ENCODE measurements at regions not wholly inside any gene's neighbourhood (a gene's known extent, or its start where the extent isn't known, plus 50 kb on each side); places are given as distances from the start of the nearest gene placed in this dataset.
"Not testable (repeated sequence)": the region's sequence is repeated elsewhere in the genome, so short reads cannot be mapped to it uniquely, and the experiment has no call there.

DNA sequence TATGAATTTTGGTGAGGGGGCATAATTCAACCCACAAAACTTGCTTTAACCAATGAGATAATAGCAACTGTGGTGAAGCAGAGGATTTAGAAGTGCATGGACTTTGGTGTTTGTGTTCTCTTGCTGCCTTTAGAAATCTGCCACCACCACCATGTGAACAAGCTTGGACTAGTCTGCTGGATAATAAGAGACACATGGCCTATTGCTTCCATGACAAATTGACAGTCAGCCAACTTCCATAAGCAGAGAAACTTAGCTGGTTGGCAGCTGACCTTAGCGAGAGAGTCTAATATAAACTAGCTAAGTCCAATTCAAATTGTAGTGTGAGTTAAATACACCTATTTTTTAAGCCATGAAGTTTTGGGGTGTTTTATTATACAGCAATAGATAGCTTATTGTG, 482.1 kb upstream of the ANO5 start:
- Histone ChIP-seq H3K27me3 (ENCODE audit: insufficient read depth, poor library complexity, severe bottlenecking) (no peaks in the 10 kb centered on the region), H3K4me1 (ENCODE audit: insufficient read depth, poor library complexity, severe bottlenecking) (no peaks in the 10 kb centered on the region), H3K9me3 (ENCODE audit: severe bottlenecking) (no peaks in the 10 kb centered on the region), H3K27ac (ENCODE audit: poor library complexity, severe bottlenecking) (no peak overlapping the region), H3K36me3 (ENCODE audit: low read depth) (no peaks in the 10 kb centered on the region), H3K4me3 (ENCODE audit: severe bottlenecking) (no peak overlapping the region)
- ATAC-seq (ENCODE audit: low read depth) (no peak), DNase-seq (ENCODE audit: low spot score) (no peak)
- TF ChIP-seq, protein P1, sequence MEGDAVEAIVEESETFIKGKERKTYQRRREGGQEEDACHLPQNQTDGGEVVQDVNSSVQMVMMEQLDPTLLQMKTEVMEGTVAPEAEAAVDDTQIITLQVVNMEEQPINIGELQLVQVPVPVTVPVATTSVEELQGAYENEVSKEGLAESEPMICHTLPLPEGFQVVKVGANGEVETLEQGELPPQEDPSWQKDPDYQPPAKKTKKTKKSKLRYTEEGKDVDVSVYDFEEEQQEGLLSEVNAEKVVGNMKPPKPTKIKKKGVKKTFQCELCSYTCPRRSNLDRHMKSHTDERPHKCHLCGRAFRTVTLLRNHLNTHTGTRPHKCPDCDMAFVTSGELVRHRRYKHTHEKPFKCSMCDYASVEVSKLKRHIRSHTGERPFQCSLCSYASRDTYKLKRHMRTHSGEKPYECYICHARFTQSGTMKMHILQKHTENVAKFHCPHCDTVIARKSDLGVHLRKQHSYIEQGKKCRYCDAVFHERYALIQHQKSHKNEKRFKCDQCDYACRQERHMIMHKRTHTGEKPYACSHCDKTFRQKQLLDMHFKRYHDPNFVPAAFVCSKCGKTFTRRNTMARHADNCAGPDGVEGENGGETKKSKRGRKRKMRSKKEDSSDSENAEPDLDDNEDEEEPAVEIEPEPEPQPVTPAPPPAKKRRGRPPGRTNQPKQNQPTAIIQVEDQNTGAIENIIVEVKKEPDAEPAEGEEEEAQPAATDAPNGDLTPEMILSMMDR (IDR thresholded peaks at IDR 0.05; ENCODE audit: poor library complexity, severe bottlenecking): no peak

DNA sequence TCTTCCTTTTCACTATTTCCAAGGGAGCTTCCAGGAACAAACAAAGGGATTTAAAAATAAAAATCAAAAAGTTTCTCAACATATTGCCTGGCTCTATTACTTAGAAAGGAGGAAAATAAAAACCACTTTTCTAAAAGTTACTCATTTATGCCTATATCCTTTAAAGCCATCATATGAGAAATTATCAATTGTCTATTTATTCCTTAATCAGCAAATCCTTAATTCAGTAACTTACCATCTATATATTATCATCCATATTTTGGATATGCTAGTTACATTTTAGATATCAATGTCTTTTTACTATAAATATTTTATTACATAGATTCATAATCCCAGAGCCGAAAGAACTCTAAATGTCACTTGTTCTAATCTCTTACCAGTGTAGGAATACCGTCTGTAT, 481.5 kb upstream of the ANO5 start:
- no peak overlapping the region for H3K4me3 ChIP-seq (ENCODE audit: severe bottlenecking)
- no peak overlapping the region for H3K27ac ChIP-seq (ENCODE audit: poor library complexity, severe bottlenecking)
- no peaks in the 10 kb centered on the region for H3K9me3 ChIP-seq (ENCODE audit: severe bottlenecking)
- TF ChIP-seq, protein P1 (IDR thresholded peaks at IDR 0.05; ENCODE audit: poor library complexity, severe bottlenecking): no peak
- no peaks in the 10 kb centered on the region for H3K36me3 ChIP-seq (ENCODE audit: low read depth)
- no peaks in the 10 kb centered on the region for H3K4me1 ChIP-seq (ENCODE audit: insufficient read depth, poor library complexity, severe bottlenecking)
- no peak for DNase-seq (ENCODE audit: low spot score)
- no peak for ATAC-seq (ENCODE audit: low read depth)
- H3K27me3 ChIP-seq (ENCODE audit: insufficient read depth, poor library complexity, severe bottlenecking): no peaks in the 10 kb centered on the region

DNA sequence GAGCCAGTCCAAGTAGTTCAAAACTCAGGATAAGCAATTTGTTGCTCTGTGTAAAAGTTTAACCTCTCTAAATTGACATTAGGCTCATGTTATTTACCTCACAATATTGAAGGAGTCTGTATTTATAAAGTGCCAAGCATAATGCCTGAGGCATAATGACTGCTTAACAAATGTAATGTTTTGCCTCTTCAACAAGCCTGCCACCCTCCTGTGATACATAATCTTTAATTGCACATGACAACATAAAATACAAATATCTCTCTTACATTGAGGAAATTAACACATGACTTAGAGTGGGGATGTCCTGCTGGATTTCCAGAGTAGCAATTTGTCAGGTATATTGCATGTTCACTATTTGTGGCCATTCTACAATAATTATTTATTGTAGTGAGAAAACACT, 469.2 kb upstream of the ANO5 start:
- H3K27me3 ChIP-seq (ENCODE audit: insufficient read depth, poor library complexity, severe bottlenecking): no peaks in the 10 kb centered on the region
- TF ChIP-seq, protein P1 (IDR thresholded peaks at IDR 0.05; ENCODE audit: poor library complexity, severe bottlenecking): no peak
- H3K4me3 ChIP-seq (ENCODE audit: severe bottlenecking): no peak overlapping the region
- H3K27ac ChIP-seq (ENCODE audit: poor library complexity, severe bottlenecking): no peak overlapping the region
- H3K36me3 ChIP-seq (ENCODE audit: low read depth): no peaks in the 10 kb centered on the region
- DNase-seq (ENCODE audit: low spot score) (no peak), ATAC-seq (ENCODE audit: low read depth) (no peak)
- no peaks in the 10 kb centered on the region for H3K9me3 ChIP-seq (ENCODE audit: severe bottlenecking)
- H3K4me1 ChIP-seq (ENCODE audit: insufficient read depth, poor library complexity, severe bottlenecking): no peaks in the 10 kb centered on the region

DNA sequence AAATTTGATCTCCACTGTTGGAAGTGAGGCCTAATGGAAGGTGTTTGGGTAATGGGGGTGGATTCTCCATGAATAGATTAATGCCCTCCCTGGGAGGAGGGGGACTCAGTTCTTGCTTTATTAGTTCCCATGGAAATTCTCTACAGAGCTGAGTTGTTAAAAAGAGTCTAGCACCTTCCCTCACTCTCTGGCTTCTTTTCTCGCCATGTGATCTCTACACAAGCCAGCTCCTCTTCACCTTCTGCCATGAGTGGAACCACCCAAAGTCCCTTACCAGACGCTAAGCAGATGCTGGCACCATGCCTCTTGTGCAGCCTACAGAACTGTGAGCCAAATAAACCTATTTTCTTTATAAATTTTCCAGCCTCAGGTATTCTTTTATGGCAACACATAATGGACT, 465.8 kb upstream of the ANO5 start:
- Histone ChIP-seq H3K27ac (ENCODE audit: poor library complexity, severe bottlenecking) (no peak overlapping the region), H3K4me3 (ENCODE audit: severe bottlenecking) (no peak overlapping the region), H3K4me1 (ENCODE audit: insufficient read depth, poor library complexity, severe bottlenecking) (no peaks in the 10 kb centered on the region), H3K36me3 (ENCODE audit: low read depth) (no peaks in the 10 kb centered on the region), H3K27me3 (ENCODE audit: insufficient read depth, poor library complexity, severe bottlenecking) (no peaks in the 10 kb centered on the region), H3K9me3 (ENCODE audit: severe bottlenecking) (no peaks in the 10 kb centered on the region)
- TF ChIP-seq, protein P1 (IDR thresholded peaks at IDR 0.05; ENCODE audit: poor library complexity, severe bottlenecking): no peak
- ATAC-seq (ENCODE audit: low read depth): no peak
- DNase-seq (ENCODE audit: low spot score): no peak

DNA sequence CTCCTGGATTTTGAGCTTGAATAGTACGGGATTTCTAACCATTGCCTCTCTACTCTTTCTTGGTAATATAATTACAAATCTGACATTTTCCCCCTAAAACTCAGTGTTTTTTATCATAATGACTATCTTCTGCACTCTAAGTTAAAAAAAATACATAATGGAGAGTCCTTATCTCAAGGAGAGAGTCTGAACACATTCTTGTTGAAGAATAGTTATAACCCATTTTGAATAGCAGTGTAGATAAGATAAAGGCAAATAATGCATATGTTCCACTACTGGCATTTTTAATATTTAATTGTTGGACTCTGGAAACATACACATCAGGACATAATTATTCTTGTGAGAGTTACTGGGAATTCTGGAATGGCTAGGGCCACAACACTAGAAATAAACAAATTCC, 456.5 kb upstream of the ANO5 start:
- Histone ChIP-seq H3K4me1 (ENCODE audit: insufficient read depth, poor library complexity, severe bottlenecking) (no peaks in the 10 kb centered on the region), H3K36me3 (ENCODE audit: low read depth) (no peaks in the 10 kb centered on the region), H3K27me3 (ENCODE audit: insufficient read depth, poor library complexity, severe bottlenecking) (no peaks in the 10 kb centered on the region), H3K4me3 (ENCODE audit: severe bottlenecking) (no peak overlapping the region), H3K9me3 (ENCODE audit: severe bottlenecking) (no peaks in the 10 kb centered on the region), H3K27ac (ENCODE audit: poor library complexity, severe bottlenecking) (no peak overlapping the region)
- ATAC-seq (ENCODE audit: low read depth) (no peak), DNase-seq (ENCODE audit: low spot score) (no peak)
- TF ChIP-seq, protein P1 (IDR thresholded peaks at IDR 0.05; ENCODE audit: poor library complexity, severe bottlenecking): no peak

DNA sequence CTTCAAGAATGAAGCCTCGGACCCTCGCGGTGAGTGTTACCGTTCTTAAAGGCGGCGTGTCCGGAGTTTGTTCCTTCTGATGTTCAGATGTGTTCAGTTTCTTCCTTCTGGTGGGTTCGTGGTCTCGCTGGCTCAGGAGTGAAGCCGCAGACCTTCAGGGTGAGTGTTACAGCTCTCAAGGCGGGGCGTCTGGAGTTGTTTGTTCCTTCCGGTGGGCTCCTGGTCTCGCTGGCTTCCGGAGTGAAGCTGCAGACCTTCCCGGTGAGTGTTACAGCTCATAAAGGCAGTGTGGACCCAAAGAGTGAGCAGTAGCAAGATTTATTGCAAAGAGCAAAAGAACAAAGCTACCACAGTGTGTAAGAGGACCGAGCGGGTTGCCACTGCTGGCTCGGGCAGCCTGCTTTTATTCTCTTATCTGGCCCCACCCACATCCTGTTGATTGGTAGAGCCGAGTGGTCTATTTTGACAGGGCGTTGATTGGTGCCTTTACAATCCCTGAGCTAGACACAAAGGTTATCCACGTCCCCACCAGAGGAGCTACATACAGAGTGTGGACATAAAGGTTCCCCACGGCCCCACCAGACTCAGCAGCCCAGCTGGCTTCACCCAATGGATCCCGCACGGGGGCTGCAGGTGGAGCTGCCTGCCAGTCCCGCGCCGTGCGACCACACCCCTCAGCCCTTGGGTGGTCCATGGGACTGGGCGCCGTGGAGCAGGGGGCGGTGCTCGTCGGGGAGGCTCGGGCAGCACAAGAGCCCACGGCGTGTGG, 440.2 kb upstream of the ANO5 start:
- not testable (repeated sequence) for H3K4me1 ChIP-seq (ENCODE audit: insufficient read depth, poor library complexity, severe bottlenecking); H3K4me3 ChIP-seq (ENCODE audit: severe bottlenecking); H3K27me3 ChIP-seq (ENCODE audit: insufficient read depth, poor library complexity, severe bottlenecking); H3K27ac ChIP-seq (ENCODE audit: poor library complexity, severe bottlenecking); DNase-seq (ENCODE audit: low spot score); ATAC-seq (ENCODE audit: low read depth); H3K36me3 ChIP-seq (ENCODE audit: low read depth); H3K9me3 ChIP-seq (ENCODE audit: severe bottlenecking)

DNA sequence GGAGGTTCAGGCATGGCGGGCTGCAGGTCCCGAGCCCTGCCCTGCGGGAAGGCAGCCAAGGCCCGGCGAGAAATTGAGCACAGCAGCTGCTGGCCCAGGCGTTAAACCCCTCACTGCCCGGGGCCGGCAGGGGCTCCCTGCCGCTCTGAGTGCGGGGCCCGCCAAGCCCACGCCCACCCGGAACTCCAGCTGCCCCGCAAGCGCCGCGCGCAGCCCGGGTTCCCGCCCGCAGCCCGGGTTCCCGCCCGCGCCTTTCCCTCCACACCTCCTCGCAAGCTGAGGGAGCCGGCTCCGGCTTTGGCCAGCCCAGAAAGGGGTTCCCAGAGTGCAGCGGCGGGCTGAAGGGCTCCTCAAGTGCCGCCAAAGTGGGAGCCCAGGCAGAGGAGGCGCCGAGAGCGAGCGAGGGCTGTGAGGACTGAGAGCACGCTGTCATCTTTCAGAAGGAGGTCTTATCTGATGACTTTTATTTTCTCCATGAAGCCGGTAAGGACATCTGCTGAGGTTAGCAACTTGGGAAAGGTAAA, 439.6 kb upstream of the ANO5 start:
- H3K9me3 ChIP-seq (ENCODE audit: severe bottlenecking); H3K4me1 ChIP-seq (ENCODE audit: insufficient read depth, poor library complexity, severe bottlenecking); H3K36me3 ChIP-seq (ENCODE audit: low read depth); H3K27ac ChIP-seq (ENCODE audit: poor library complexity, severe bottlenecking); H3K4me3 ChIP-seq (ENCODE audit: severe bottlenecking); ATAC-seq (ENCODE audit: low read depth); DNase-seq (ENCODE audit: low spot score); H3K27me3 ChIP-seq (ENCODE audit: insufficient read depth, poor library complexity, severe bottlenecking): not testable (repeated sequence)
